Endodermal cell (in vitro differentiated cells): ENCODE measurements at regions not wholly inside any gene's neighbourhood (a gene's known extent, or its start where the extent isn't known, plus 50 kb on each side); places are given as distances from the start of the nearest gene placed in this dataset.

Experiments used
- DNase-seq: peaks from one replicate; pipeline ENCODE4 v3.0.0-alpha.2; 2017
- H3K27ac ChIP-seq: 2 replicates; pipeline ENCODE4 v1.5.1; 2013; ENCODE audit warnings: mild to moderate bottlenecking, low read depth, low read length, moderate library complexity
- H3K27me3 ChIP-seq: 2 replicates; pipeline ENCODE4 v1.6.1; 2013; ENCODE audit warnings: mild to moderate bottlenecking, low read length, moderate library complexity; ENCODE audit not compliant: insufficient read depth, control insufficient read depth, poor library complexity, severe bottlenecking
- H3K36me3 ChIP-seq: 2 replicates; pipeline ENCODE4 v1.7.0; 2013; ENCODE audit warnings: mild to moderate bottlenecking, low read length, moderate library complexity; ENCODE audit not compliant: control insufficient read depth, insufficient read depth
- H3K4me1 ChIP-seq: one replicate; pipeline ENCODE4 v1.7.0; 2013; ENCODE audit warnings: low read length; ENCODE audit not compliant: control insufficient read depth, insufficient read depth
- H3K4me3 ChIP-seq: 2 replicates; pipeline ENCODE4 v1.5.1; 2013; ENCODE audit warnings: mild to moderate bottlenecking, low read length, moderate library complexity
- H3K9ac ChIP-seq: 2 replicates; pipeline ENCODE4 v1.6.1; 2013; ENCODE audit warnings: mild to moderate bottlenecking, low read length, moderate library complexity; ENCODE audit not compliant: poor library complexity, severe bottlenecking; ENCODE audit errors: extremely low read depth
- H3K9me3 ChIP-seq: 2 replicates; pipeline ENCODE4 v1.6.1; 2013; ENCODE audit warnings: mild to moderate bottlenecking, low read length, moderate library complexity; ENCODE audit not compliant: control insufficient read depth
- H3K27ac Mint-ChIP-seq: 2 replicates; pipeline ENCODE4 v1.8.0; 2020; ENCODE audit warnings: mixed read lengths
- H3K27me3 Mint-ChIP-seq: 2 replicates; pipeline ENCODE4 v1.8.0; 2021; ENCODE audit warnings: mild to moderate bottlenecking, mixed read lengths; ENCODE audit not compliant: insufficient read depth
- H3K36me3 Mint-ChIP-seq: 2 replicates; pipeline ENCODE4 v1.8.0; 2020; ENCODE audit warnings: low read depth, mixed read lengths
- H3K4me1 Mint-ChIP-seq: 2 replicates; pipeline ENCODE4 v1.8.0; 2020; ENCODE audit warnings: mixed read lengths
- H3K4me3 Mint-ChIP-seq: 2 replicates; pipeline ENCODE4 v1.8.0; 2020; ENCODE audit warnings: mild to moderate bottlenecking, moderate library complexity, mixed read lengths
- H3K9me3 Mint-ChIP-seq: 2 replicates; pipeline ENCODE4 v1.8.0; 2020; ENCODE audit warnings: mild to moderate bottlenecking, mixed read lengths
- CTCF ChIP-seq: fragments of 200-600 bp; sonication (generic); conservative IDR thresholded peaks from 2 replicates; pipeline ENCODE4 v1.5.0; 2021; ENCODE audit warnings: antibody characterized with exemption, mild to moderate bottlenecking
- WGBS, 2 experiments: methylation state at CpG; one replicate each; pipeline versions ENCODE4 v1.1.5 to v1.1.7; 2013; ENCODE audit warnings: missing lambda C conversion rate in 2 of 2, mixed read lengths in 1 of 2; ENCODE audit not compliant: insufficient coverage in 1 of 2, insufficient read length in 1 of 2; 5-methylcytosine and 5-hydroxymethylcytosine counted together

GRCh38 chr11:119852741-119853140, 123.7 kb upstream of the NECTIN1 start:
- no peaks in the 10 kb centered on the region for H3K4me1 Mint-ChIP-seq
- WGBS, 2 experiments: 69 to 95% methylated on average over 2 of the region's 2 CpGs
- Histone ChIP-seq H3K4me3 (no peak overlapping the region), H3K9ac (no peak overlapping the region), H3K9me3 (no peaks in the 10 kb centered on the region), H3K4me1 (no peaks in the 10 kb centered on the region), H3K27ac (no peak overlapping the region), H3K36me3 (no peaks in the 10 kb centered on the region), H3K27me3 (peaks cover 6% of the 10 kb centered on the region)
- H3K4me3 Mint-ChIP-seq: no peak overlapping the region
- no peaks in the 10 kb centered on the region for H3K9me3 Mint-ChIP-seq
- DNase-seq: no peak
- H3K27ac Mint-ChIP-seq: no peak overlapping the region
- TF ChIP-seq CTCF: no peak
- H3K27me3 Mint-ChIP-seq: peaks cover 12% of the 10 kb centered on the region
- H3K36me3 Mint-ChIP-seq: no peaks in the 10 kb centered on the region

DNA sequence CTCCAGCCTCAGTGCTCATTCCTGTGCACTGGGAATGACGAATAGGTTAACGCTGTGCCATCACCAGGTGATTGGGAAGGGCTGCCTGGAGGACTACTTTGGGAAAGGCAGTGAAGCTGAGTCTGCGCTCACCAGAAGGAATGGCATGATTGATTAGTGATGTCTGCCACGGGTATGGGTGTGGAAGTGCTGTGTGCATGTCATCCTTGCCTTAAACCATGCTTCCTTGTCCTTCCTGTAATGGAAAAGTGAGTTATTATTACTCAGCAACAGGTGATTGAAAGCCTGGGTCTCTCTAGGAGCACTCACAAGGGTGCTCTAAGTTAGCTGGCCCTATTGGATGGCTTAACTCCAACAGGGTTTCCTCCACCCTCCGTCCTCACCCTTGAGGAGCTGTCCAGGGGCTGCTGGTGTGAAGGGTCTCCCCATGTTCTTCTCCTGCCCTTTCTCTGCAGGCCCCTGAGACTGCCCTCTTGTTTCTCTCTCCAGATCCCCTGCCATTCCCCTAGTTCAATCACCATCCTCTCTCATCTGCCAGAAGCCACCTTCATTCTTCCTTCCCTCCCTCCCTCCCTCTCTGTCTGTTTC, 121.9 kb upstream of the NECTIN1 start:
- Histone ChIP-seq H3K4me1 (no peaks in the 10 kb centered on the region), H3K4me3 (no peak overlapping the region), H3K9ac (no peak overlapping the region), H3K27me3 (peaks cover 5% of the 10 kb centered on the region), H3K9me3 (peaks cover 8% of the 10 kb centered on the region), H3K36me3 (no peaks in the 10 kb centered on the region), H3K27ac (no peak overlapping the region)
- H3K9me3 Mint-ChIP-seq: peaks cover 7% of the 10 kb centered on the region
- H3K27ac Mint-ChIP-seq: no peak overlapping the region
- H3K4me1 Mint-ChIP-seq: no peaks in the 10 kb centered on the region
- DNase-seq: no peak
- 90 to 91% methylated on average over 5 of the region's 5 CpGs for WGBS, 2 experiments
- TF ChIP-seq CTCF: no peak
- H3K4me3 Mint-ChIP-seq: no peak overlapping the region
- H3K36me3 Mint-ChIP-seq: no peaks in the 10 kb centered on the region
- H3K27me3 Mint-ChIP-seq: peaks cover 21% of the 10 kb centered on the region

- H3K9me3 Mint-ChIP-seq: peaks cover 7% of the 10 kb centered on the region
- no peak overlapping the region for H3K27ac Mint-ChIP-seq
- no peaks in the 10 kb centered on the region for H3K36me3 Mint-ChIP-seq
- H3K4me3 ChIP-seq: no peak overlapping the region
- DNase-seq: no peak
- 56% methylated on average over 1 of the region's 1 CpG; no CpG with 5 or more reads in 1 of the 2 experiments for WGBS, 2 experiments
- H3K27me3 ChIP-seq: no peaks in the 10 kb centered on the region
- peaks cover 18% of the 10 kb centered on the region for H3K27me3 Mint-ChIP-seq
- H3K4me1 Mint-ChIP-seq: peaks cover 4% of the 10 kb centered on the region
- no peak for TF ChIP-seq CTCF
- peaks cover 8% of the 10 kb centered on the region for H3K9me3 ChIP-seq
- H3K27ac ChIP-seq: no peak overlapping the region
- H3K36me3 ChIP-seq: no peaks in the 10 kb centered on the region
- H3K9ac ChIP-seq: no peak overlapping the region
- no peaks in the 10 kb centered on the region for H3K4me1 ChIP-seq
- H3K4me3 Mint-ChIP-seq: no peak overlapping the region
These were observed 120.9 kb upstream of the NECTIN1 start for GRCh38 chr11:119849872-119850271.
